Stimulated activated CD8-positive, alpha-beta memory T cell treated with anti-CD3 and anti-CD28 coated beads, Interleukin-15, amount 100 ng/mL, for 48 hours (primary cell): ENCODE measurements at regions not wholly inside any gene's neighbourhood (a gene's known extent, or its start where the extent isn't known, plus 50 kb on each side); places are given as distances from the start of the nearest gene placed in this dataset.

ENCODE experiments used
- DNase-seq, 2 donors: peaks; one replicate each; pipeline ENCODE4 v3.0.0-alpha.2; 2020; ENCODE audit warnings: low read depth in 2 of 2

GRCh38 chr1:98035602-98036002 is 114.8 kb upstream of the DPYD start:
- no peak for DNase-seq

- no peak for DNase-seq
Observed at GRCh38 chr1:98034505-98034904, 113.7 kb upstream of the DPYD start.

GRCh38 chr1:98032958-98033357 is 112.1 kb upstream of the DPYD start:
- no peak for DNase-seq

GRCh38 chr1:98030976-98031375 is 110.1 kb upstream of the DPYD start:
- DNase-seq = no peak

- DNase-seq = no peak
Observed at GRCh38 chr1:98030483-98030882, 109.6 kb upstream of the DPYD start.

GRCh38 chr1:98028800-98029199 is 108.0 kb upstream of the DPYD start:
- DNase-seq = no peak

- DNase-seq = no peak
Observed at GRCh38 chr1:98027103-98027705, 106.4 kb upstream of the DPYD start.

GRCh38 chr1:98025858-98026257 is 105.0 kb upstream of the DPYD start:
- no peak for DNase-seq

- no peak for DNase-seq
Observed at GRCh38 chr1:98021126-98021525, 100.3 kb upstream of the DPYD start.

GRCh38 chr1:98019747-98020146 is 98.9 kb upstream of the DPYD start:
- no peak for DNase-seq

- DNase-seq = no peak
Observed at GRCh38 chr1:98018074-98018473, 97.2 kb upstream of the DPYD start.

- no peak for DNase-seq
Observed at GRCh38 chr1:98017184-98017583, 96.3 kb upstream of the DPYD start.

GRCh38 chr1:98008373-98008772 is 87.5 kb upstream of the DPYD start:
- no peak for DNase-seq

GRCh38 chr1:98005326-98006010 is 84.6 kb upstream of the DPYD start:
- no peak for DNase-seq

GRCh38 chr1:98003442-98003841 is 82.6 kb upstream of the DPYD start:
- no peak for DNase-seq

- DNase-seq = no peak
Observed at GRCh38 chr1:98002288-98002687, 81.5 kb upstream of the DPYD start.

- DNase-seq = no peak
Observed at GRCh38 chr1:98001764-98002163, 80.9 kb upstream of the DPYD start.

- no peak for DNase-seq
Observed at GRCh38 chr1:97999320-97999719, 78.5 kb upstream of the DPYD start.

GRCh38 chr1:97996880-97997279 is 76.0 kb upstream of the DPYD start:
- no peak for DNase-seq

- DNase-seq = no peak
Observed at GRCh38 chr1:97989094-97989680, 68.4 kb upstream of the DPYD start.

GRCh38 chr1:97986041-97987005 is 65.5 kb upstream of the DPYD start:
- no peak for DNase-seq

GRCh38 chr1:97983126-97983525 is 62.3 kb upstream of the DPYD start:
- DNase-seq = no peak
